Stomach (tissue), 4 donors: ENCODE measurements at regions not wholly inside any gene's neighbourhood (a gene's known extent, or its start where the extent isn't known, plus 50 kb on each side); places are given as distances from the start of the nearest gene placed in this dataset.

Experiments used
- POLR2A ChIP-seq, 4 donors: fragments of 450-650 bp; IDR thresholded peaks; one replicate each; pipeline ENCODE4 v1.6.1; 2016; ENCODE audit warnings: antibody characterized with exemption in 4 of 4, control low read depth in 2 of 4, mild to moderate bottlenecking in 1 of 4, moderate library complexity in 1 of 4
- TF ChIP-seq, protein P1 (sequence below), 7 experiments: fragments of 450-650 bp in 4 of 7; fragments of 200-600 bp in 3 of 7; sonication (generic) in 3 of 7; IDR thresholded peaks; one replicate each; pipeline ENCODE4 v1.5.1; 2016 to 2019; ENCODE audit warnings: antibody characterized with exemption in 7 of 7, control low read depth in 2 of 7, mild to moderate bottlenecking in 1 of 7

DNA sequence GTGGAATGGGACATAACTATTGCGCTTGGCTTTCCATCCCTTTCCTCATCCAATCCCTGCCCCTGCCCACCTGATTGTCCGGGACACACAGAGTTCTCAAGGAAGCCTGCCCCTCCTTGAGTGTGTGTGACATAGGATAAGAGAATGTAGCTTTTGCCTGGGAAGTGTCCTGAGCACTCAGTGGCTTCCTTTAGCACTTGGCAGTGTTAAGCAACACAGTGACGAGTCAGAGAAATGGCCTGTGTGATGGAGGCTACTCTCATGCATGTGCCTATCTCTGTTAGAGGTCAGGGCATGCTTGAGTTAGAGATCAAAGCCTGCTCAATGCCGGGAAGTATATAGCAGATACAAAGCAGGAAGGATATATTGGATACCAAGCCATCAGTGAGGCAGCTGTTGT is 289.5 kb downstream of the SIPA1L2 start:
- TF ChIP-seq, protein P1, sequence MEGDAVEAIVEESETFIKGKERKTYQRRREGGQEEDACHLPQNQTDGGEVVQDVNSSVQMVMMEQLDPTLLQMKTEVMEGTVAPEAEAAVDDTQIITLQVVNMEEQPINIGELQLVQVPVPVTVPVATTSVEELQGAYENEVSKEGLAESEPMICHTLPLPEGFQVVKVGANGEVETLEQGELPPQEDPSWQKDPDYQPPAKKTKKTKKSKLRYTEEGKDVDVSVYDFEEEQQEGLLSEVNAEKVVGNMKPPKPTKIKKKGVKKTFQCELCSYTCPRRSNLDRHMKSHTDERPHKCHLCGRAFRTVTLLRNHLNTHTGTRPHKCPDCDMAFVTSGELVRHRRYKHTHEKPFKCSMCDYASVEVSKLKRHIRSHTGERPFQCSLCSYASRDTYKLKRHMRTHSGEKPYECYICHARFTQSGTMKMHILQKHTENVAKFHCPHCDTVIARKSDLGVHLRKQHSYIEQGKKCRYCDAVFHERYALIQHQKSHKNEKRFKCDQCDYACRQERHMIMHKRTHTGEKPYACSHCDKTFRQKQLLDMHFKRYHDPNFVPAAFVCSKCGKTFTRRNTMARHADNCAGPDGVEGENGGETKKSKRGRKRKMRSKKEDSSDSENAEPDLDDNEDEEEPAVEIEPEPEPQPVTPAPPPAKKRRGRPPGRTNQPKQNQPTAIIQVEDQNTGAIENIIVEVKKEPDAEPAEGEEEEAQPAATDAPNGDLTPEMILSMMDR (IDR thresholded peaks at IDR 0.05) = no peak
- TF ChIP-seq POLR2A (IDR thresholded peaks at IDR 0.05) = no peak
